Spleen (tissue), 7 donors: ENCODE measurements at regions not wholly inside any gene's neighbourhood (a gene's known extent, or its start where the extent isn't known, plus 50 kb on each side); places are given as distances from the start of the nearest gene placed in this dataset.

Experiments
- POLR2A ChIP-seq, 3 donors: fragments of 450-650 bp; IDR thresholded peaks; one replicate each; pipeline ENCODE4 v1.5.1; 2017; ENCODE audit warnings: antibody characterized with exemption in 3 of 3, mild to moderate bottlenecking in 1 of 3
- POLR2AphosphoS5 ChIP-seq, 3 donors: sonication (generic); formaldehyde crosslinking; IDR thresholded peaks; one replicate each; pipeline ENCODE4 v1.5.1; 2017; ENCODE audit warnings: antibody characterized with exemption in 3 of 3
- TF ChIP-seq, protein P1 (sequence below), 11 experiments: fragments of 200-600 bp in 7 of 11; fragments of 450-650 bp in 4 of 11; sonication (generic) in 4 of 11; IDR thresholded peaks in 8 of 11; conservative IDR thresholded peaks in 3 of 11; 1 replicate in 7 of 11; 2 replicates in 4 of 11; pipeline versions ENCODE4 v1.4.0 to v1.8.0; 2016 to 2021; ENCODE audit warnings: antibody characterized with exemption in 11 of 11, inconsistent platforms in 4 of 11, mild to moderate bottlenecking in 1 of 11
- donor health status: DM: no; HTN: no; CAD: no; lungs with moderate emphysema.
- donor health status: DM: no; HTN: no; CAD: no.
- donor health status: DM: no; HTN: no; CAD: no.

DNA sequence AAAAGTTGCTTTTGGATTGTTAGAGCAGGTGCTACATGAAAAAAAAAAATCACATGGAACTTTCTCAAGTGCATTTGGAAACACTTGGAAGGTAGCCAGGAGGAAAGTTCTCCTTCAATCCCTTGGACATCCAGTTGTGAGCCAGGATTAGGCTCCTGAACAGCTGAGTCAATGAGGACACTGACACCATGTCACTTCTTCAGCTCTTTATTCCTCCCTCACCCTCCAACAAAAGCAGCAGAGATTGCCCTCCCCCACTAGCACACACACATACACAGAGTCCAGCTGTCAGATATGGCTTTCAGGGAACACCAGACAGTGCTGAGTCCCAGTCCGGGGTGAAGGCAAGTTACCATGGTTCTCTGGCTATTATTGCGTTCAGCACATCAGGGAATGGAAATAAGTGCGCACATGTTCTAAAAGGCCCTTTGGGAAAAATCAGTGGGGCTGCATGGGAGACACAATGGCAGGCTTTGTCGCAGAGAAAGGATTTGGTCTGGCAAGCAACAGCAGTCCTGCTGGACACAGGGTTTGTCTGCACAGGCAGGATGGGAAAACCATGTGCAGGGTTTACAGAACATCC, 124.7 kb upstream of the MARCKS start:
- TF ChIP-seq POLR2A (IDR thresholded peaks at IDR 0.05) (no peak), POLR2AphosphoS5 (IDR thresholded peaks at IDR 0.05) (no peak)
- TF ChIP-seq, protein P1, sequence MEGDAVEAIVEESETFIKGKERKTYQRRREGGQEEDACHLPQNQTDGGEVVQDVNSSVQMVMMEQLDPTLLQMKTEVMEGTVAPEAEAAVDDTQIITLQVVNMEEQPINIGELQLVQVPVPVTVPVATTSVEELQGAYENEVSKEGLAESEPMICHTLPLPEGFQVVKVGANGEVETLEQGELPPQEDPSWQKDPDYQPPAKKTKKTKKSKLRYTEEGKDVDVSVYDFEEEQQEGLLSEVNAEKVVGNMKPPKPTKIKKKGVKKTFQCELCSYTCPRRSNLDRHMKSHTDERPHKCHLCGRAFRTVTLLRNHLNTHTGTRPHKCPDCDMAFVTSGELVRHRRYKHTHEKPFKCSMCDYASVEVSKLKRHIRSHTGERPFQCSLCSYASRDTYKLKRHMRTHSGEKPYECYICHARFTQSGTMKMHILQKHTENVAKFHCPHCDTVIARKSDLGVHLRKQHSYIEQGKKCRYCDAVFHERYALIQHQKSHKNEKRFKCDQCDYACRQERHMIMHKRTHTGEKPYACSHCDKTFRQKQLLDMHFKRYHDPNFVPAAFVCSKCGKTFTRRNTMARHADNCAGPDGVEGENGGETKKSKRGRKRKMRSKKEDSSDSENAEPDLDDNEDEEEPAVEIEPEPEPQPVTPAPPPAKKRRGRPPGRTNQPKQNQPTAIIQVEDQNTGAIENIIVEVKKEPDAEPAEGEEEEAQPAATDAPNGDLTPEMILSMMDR (IDR thresholded peaks at IDR 0.05 in 8 of 11, conservative IDR thresholded peaks at IDR 0.05 in 3 of 11): no peak
